ENCODE measurements at regions not wholly inside any gene's neighbourhood (a gene's known extent, or its start where the extent isn't known, plus 50 kb on each side); places are given as distances from the start of the nearest gene placed in this dataset.

GRCh38 chr10:113219446-113219845, 269.4 kb downstream of the TCF7L2 start:
- CTCF ChIA-PET = interaction anchor here (0.5 to 2.1 kb wide), 4 partner anchors 21 to 166 kb away, joined by 3 to 8 read pairs (median 5); no protein-coding TSS in a partner anchor
- Histone ChIP-seq H3K36me3 (ENCODE audit: control insufficient read depth in 2 of 2, insufficient read depth in 1 of 2, low read length in 2 of 2) (no peaks in the 10 kb centered on the region), H3K4me3 (ENCODE audit: low read depth, low read length) (no peak overlapping the region), H3K4me1 (ENCODE audit: control insufficient read depth, insufficient read depth, low read length) (no peaks in the 10 kb centered on the region), H3K27ac (ENCODE audit: extremely low read depth, low read depth, low read length) (no peak overlapping the region), H3K9me3 (ENCODE audit: control insufficient read depth, insufficient read depth, low read depth, low read length) (no peaks in the 10 kb centered on the region)
- POLR2A ChIA-PET = no interaction called here
- TF ChIP-seq ATF2 (tag by site-specific recombination; IDR thresholded peaks at IDR 0.05; ENCODE audit: low read depth) (no peak), IKZF3 (tag by site-specific recombination; IDR thresholded peaks at IDR 0.05) (no peak), ZBTB20 (tag by site-specific recombination; IDR thresholded peaks at IDR 0.05) (no peak), GLI4 (tag by site-specific recombination; IDR thresholded peaks at IDR 0.05) (no peak), ZNF449 (tag by site-specific recombination; IDR thresholded peaks at IDR 0.05) (no peak), ZNF645 (tag by site-specific recombination; IDR thresholded peaks at IDR 0.05) (no peak), CTCF (tag by site-specific recombination; IDR thresholded peaks at IDR 0.05) (no peak), ZNF561 (tag by site-specific recombination; IDR thresholded peaks at IDR 0.05; ENCODE audit: borderline replicate concordance) (no peak), ZNF580 (tag by site-specific recombination; IDR thresholded peaks at IDR 0.05) (no peak)

- H3K4me1 ChIP-seq (ENCODE audit: control insufficient read depth, insufficient read depth, low read length) = no peaks in the 10 kb centered on the region
- ChIA-PET CTCF (interaction anchor here (0.7 to 1.0 kb wide), 2 partner anchors 48 to 162 kb away, joined by 3 read pairs; no protein-coding TSS in a partner anchor), POLR2A (no interaction called here)
- H3K27ac ChIP-seq (ENCODE audit: extremely low read depth, low read depth, low read length) = no peak overlapping the region
- no peaks in the 10 kb centered on the region for H3K36me3 ChIP-seq (ENCODE audit: control insufficient read depth in 2 of 2, insufficient read depth in 1 of 2, low read length in 2 of 2)
- H3K9me3 ChIP-seq (ENCODE audit: control insufficient read depth, insufficient read depth, low read depth, low read length) = no peaks in the 10 kb centered on the region
- H3K4me3 ChIP-seq (ENCODE audit: low read depth, low read length) = no peak overlapping the region
- TF ChIP-seq ZNF239 (tag by site-specific recombination; IDR thresholded peaks at IDR 0.05) (no peak), ZNF148 (tag by site-specific recombination; IDR thresholded peaks at IDR 0.05; ENCODE audit: borderline replicate concordance) (no peak), SP7 (tag by site-specific recombination; IDR thresholded peaks at IDR 0.05) (peak; percentile 83), REPIN1 (tag by site-specific recombination; IDR thresholded peaks at IDR 0.05; ENCODE audit: low read depth) (no peak), ZNF600 (tag by site-specific recombination; IDR thresholded peaks at IDR 0.05) (no peak), OSR2 (tag by site-specific recombination; IDR thresholded peaks at IDR 0.05) (no peak), ZBTB49 (tag by site-specific recombination; IDR thresholded peaks at IDR 0.05; ENCODE audit: low read depth) (no peak), MZF1 (tag by site-specific recombination; IDR thresholded peaks at IDR 0.05; ENCODE audit: borderline replicate concordance) (no peak), ZNF311 (tag by site-specific recombination; IDR thresholded peaks at IDR 0.05; ENCODE audit: borderline replicate concordance) (no peak), GLIS1 (tag by site-specific recombination; IDR thresholded peaks at IDR 0.05) (no peak), ATF2 (tag by site-specific recombination; IDR thresholded peaks at IDR 0.05; ENCODE audit: low read depth) (peak; percentile 92), BCL6B (tag by site-specific recombination; IDR thresholded peaks at IDR 0.05) (no peak)
Measured at GRCh38 chr10:113221756-113222168, 271.7 kb downstream of the TCF7L2 start.

All from HEK293 (cell line).